GM18511 (cell line): ENCODE measurements at regions not wholly inside any gene's neighbourhood (a gene's known extent, or its start where the extent isn't known, plus 50 kb on each side); places are given as distances from the start of the nearest gene placed in this dataset.

Experiments
- ATAC-seq: cut with Tn5 transposase; IDR thresholded peaks from one replicate; pipeline ENCODE4 v1.9.1; 2021; ENCODE audit warnings: mild to moderate bottlenecking, moderate library complexity; ENCODE audit not compliant: unreplicated experiment

GRCh38 chr4:89604951-89605350 is 232.0 kb downstream of the SNCA start:
- no peak for ATAC-seq

- no peak for ATAC-seq
Observed at GRCh38 chr4:89599026-89599425, 237.9 kb downstream of the SNCA start.

GRCh38 chr4:89598602-89599001 is 238.4 kb downstream of the SNCA start:
- ATAC-seq = no peak

GRCh38 chr4:89595125-89595789 is 241.7 kb downstream of the SNCA start:
- no peak for ATAC-seq

GRCh38 chr4:89590128-89590527 is 246.8 kb downstream of the SNCA start:
- ATAC-seq = no peak

GRCh38 chr4:89588421-89588820 is 248.5 kb downstream of the SNCA start:
- no peak for ATAC-seq

GRCh38 chr4:89587364-89587763 is 249.6 kb downstream of the SNCA start:
- no peak for ATAC-seq

GRCh38 chr4:89586864-89587263 is 250.1 kb downstream of the SNCA start:
- ATAC-seq = no peak

- ATAC-seq = no peak
Observed at GRCh38 chr4:89586318-89586717, 250.6 kb downstream of the SNCA start.

- ATAC-seq = no peak
Observed at GRCh38 chr4:89582756-89583505, 254.0 kb downstream of the SNCA start.

GRCh38 chr4:89579771-89580170 is 257.2 kb downstream of the SNCA start:
- ATAC-seq = no peak

GRCh38 chr4:89576246-89576645 is 260.7 kb downstream of the SNCA start:
- no peak for ATAC-seq

- no peak for ATAC-seq
Observed at GRCh38 chr4:89575840-89576239, 261.1 kb downstream of the SNCA start.

GRCh38 chr4:89574176-89574575 is 262.8 kb downstream of the SNCA start:
- no peak for ATAC-seq

- no peak for ATAC-seq
Observed at GRCh38 chr4:89573656-89574055, 263.3 kb downstream of the SNCA start.

GRCh38 chr4:89572224-89572858 is 264.6 kb downstream of the SNCA start:
- no peak for ATAC-seq

GRCh38 chr4:89570931-89571330 is 263.3 kb upstream of the GPRIN3 start:
- no peak for ATAC-seq

GRCh38 chr4:89567936-89568335 is 260.3 kb upstream of the GPRIN3 start:
- no peak for ATAC-seq

GRCh38 chr4:89563431-89563830 is 255.8 kb upstream of the GPRIN3 start:
- peak; percentile 78 for ATAC-seq

GRCh38 chr4:89562746-89563145 is 255.1 kb upstream of the GPRIN3 start:
- ATAC-seq = no peak

- ATAC-seq = no peak
Observed at GRCh38 chr4:89561048-89561447, 253.4 kb upstream of the GPRIN3 start.

- ATAC-seq = no peak
Observed at GRCh38 chr4:89558147-89558546, 250.5 kb upstream of the GPRIN3 start.
